ENCODE measurements at regions not wholly inside any gene's neighbourhood (a gene's known extent, or its start where the extent isn't known, plus 50 kb on each side); places are given as distances from the start of the nearest gene placed in this dataset.

DNA sequence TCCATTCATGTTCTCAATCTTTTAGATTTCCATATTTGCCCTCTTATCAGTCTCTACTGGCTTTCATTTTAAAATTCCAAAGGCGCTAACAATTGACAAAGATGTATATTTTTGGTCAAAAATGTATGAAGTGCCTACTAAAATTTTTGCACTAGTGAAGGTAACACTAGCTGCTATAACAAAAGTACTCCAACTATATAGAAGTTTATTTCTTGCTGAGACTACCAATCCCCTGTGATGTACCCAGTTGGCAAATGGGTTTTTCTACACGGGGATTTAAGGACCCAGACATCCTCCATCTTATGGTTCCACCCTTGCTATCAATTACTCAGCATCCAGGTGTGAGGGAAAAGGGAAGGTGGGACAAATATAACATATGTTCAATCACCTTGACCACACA is 75.3 kb upstream of the TSPAN8 start:
- TF ChIP-seq, protein P1, sequence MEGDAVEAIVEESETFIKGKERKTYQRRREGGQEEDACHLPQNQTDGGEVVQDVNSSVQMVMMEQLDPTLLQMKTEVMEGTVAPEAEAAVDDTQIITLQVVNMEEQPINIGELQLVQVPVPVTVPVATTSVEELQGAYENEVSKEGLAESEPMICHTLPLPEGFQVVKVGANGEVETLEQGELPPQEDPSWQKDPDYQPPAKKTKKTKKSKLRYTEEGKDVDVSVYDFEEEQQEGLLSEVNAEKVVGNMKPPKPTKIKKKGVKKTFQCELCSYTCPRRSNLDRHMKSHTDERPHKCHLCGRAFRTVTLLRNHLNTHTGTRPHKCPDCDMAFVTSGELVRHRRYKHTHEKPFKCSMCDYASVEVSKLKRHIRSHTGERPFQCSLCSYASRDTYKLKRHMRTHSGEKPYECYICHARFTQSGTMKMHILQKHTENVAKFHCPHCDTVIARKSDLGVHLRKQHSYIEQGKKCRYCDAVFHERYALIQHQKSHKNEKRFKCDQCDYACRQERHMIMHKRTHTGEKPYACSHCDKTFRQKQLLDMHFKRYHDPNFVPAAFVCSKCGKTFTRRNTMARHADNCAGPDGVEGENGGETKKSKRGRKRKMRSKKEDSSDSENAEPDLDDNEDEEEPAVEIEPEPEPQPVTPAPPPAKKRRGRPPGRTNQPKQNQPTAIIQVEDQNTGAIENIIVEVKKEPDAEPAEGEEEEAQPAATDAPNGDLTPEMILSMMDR (IDR thresholded peaks at IDR 0.05; ENCODE audit: low read depth, low read length), result no peak
- TF ChIP-seq POLR2A (IDR thresholded peaks at IDR 0.05; ENCODE audit: extremely low read depth, insufficient read length), result no peak
- TF ChIP-seq, protein P2, sequence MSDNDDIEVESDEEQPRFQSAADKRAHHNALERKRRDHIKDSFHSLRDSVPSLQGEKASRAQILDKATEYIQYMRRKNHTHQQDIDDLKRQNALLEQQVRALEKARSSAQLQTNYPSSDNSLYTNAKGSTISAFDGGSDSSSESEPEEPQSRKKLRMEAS (IDR thresholded peaks at IDR 0.05; ENCODE audit: low read depth, low read length), result no peak
- no peak for TF ChIP-seq MYC (IDR thresholded peaks at IDR 0.05; ENCODE audit: low read depth, low read length)

Data from NB4 (cell line).